GM18507 (cell line): ENCODE measurements at regions not wholly inside any gene's neighbourhood (a gene's known extent, or its start where the extent isn't known, plus 50 kb on each side); places are given as distances from the start of the nearest gene placed in this dataset.
"Not testable (repeated sequence)": the region's sequence is repeated elsewhere in the genome, so short reads cannot be mapped to it uniquely, and the experiment has no call there.

Experiments used
- DNase-seq: peaks from one replicate; pipeline ENCODE4 v3.0.0; 2011; ENCODE audit warnings: low read depth; ENCODE audit not compliant: insufficient read length; ENCODE audit errors: extremely low spot score
- FAIRE-seq: peaks from 2 replicates; lab custom pipeline; 2011; peaks lifted over from hg19 to GRCh38; lab: Jason Lieb, UNC

DNA sequence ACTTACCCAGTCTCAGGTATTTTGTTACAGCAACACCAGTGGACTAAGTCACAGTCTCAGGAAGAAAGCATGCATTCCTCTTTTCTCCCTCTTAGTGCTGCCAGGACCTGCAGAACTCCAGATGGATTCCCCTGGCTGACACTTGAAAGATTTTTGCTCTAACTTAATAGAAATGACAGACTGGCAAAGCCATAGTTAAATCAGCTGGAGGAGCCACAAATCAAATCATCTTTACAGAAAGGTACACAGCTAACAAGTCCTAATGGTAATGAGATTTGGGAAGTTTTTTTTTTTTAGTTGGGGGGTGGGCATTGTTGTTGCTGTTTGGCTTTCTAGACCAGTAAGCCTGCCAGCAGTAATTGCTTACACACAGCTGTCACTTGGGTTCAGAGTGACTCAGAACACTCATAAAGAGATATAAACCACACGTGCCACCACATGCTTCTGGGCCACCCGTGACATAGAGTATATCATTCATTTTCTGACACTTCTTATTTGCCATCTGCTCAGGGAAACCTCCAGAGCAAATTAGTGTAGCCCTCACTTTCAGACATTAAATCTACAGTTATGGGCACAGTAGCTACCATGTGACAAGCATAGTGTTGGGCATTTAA, 72.4 kb downstream of the FH start:
- FAIRE-seq (no peak), DNase-seq (no peak)

DNA sequence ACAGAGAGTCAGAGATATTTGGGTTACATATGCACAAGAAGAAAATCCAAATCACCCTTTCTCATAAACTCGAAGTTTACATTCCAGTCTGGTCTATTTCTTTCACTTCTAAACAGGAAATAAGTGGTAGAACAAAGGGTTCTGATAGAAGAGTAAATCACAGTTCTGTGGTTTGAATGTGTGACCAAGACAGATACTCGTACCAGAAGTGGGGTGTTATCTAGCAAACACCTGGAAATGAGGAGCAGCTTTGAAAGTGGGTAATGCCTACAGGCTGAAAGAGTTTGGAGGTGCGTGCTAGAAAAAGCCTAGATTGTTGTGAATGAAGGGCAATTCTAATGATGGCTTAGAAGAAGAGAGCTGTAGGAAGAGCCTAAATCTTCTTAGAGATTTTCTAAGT, 74.7 kb downstream of the FH start:
- FAIRE-seq, result no peak

DNA sequence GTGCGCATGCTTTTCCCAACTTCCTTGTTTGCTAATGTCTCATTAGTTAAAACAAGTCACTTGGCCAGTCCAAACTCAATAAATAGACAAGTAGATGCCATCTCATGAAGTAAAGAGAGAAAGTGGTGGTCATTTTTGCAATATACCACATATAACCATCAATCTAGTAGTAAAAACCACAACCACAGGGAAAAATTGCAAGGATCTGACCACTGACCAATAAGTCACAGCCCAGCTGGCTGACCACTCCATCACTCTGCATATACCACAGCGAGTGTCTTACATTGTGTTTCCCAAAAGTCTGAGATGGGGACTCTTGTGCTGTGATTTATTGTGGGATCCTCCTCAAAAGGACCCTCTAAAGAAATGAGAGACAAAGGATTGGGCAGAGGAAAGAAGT, 76.0 kb downstream of the FH start:
- DNase-seq (no peak), FAIRE-seq (no peak)

More for the DNA sequence above, 74.7 kb downstream of the FH start:
- no peak for DNase-seq

DNA sequence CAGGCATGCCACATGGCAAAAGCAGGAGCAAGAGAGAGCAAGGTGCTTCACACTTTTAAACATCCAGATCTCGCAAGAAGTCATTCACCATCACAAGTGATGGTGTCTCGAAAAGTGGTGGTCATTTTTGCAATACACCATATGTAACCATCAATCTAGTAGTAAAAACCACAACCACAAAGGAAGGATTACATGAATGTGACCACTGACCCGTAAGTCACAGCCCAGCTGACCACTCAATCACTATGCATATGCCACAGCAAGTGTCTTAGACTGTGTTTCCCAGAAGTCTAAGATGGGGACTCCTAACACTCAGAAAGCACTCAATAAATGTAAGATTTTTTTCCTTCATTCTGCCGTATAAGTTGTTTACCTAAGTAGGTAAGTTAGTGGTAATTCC, 76.9 kb downstream of the FH start:
- DNase-seq, result no peak
- no peak for FAIRE-seq

DNA sequence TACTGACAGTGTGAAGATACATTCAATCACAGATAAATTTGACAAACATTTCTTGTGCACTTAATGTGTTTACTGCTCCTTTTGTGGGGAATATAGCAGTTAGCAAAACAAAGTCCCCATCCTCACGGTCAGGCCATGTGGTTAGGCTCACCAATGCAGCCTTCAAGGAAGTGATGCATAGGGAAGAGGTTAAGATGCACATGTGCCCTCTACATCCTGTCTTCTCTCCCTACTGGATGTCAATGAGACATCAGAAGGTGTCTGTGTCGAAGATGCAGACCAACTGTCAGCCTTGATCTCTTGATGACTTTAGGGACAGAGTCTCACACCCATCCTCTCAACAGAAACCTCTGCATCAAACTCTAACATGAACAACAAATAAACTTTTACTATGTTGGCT, 78.7 kb downstream of the FH start:
- FAIRE-seq, result no peak
- DNase-seq, result no peak

DNA sequence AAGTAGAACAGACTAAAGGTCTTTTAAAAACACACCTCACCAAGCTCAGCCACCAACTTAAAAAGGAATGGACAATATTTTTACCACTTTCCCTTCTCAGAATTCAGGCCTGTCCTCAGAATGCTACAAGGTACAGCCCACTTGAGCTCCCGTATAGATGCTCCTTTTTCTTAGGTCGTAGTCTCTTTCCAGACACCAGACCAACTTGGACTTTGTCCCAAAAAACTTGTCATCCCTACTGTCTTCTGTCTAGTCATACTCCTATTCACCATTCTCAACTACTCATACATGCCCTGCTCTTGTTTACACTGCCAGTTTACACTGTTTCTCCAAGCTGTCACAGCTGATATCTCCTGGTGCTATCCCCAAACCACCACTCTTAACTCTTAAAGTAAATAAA, 80.9 kb downstream of the FH start:
- not testable (repeated sequence) for DNase-seq, FAIRE-seq

DNA sequence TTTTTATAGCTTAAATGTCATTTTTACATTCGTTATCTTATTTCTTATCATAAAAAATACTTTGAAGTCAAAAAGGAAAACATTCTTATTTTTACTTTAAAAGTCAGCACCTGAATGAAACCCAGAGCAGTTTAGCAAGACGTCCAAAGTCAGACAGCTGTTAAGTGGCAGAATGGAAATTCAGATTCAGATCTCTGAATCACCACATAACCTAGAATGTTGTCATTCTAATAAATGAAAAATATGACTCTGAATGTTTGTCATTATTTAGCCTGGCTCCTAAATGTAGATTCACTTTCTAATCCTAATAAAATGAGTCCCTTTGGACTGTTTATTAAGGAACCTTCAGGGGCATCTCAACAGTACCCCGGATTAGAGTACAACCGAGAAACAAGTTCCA, 75.2 kb upstream of the RGS7 start:
- DNase-seq, result no peak
- no peak for FAIRE-seq

DNA sequence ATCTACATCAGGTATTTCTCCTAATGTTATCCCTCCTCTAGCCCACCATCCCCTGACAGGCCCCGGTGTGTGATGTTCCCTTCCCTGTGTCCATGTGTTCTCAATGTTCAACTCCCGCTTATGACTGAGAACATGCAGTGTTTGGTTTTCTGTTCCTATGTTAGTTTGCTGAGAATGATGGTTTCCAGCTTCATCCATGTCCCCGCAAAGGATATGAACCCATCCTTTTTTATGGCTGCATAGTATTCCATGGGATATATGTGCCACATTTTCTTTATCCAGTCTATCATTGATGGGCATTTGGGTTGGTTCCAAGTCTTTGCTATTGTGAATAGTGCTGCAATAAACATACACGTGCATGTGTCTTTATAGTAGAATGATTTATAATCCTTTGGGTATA, 68.1 kb upstream of the RGS7 start:
- DNase-seq, FAIRE-seq: not testable (repeated sequence)

DNA sequence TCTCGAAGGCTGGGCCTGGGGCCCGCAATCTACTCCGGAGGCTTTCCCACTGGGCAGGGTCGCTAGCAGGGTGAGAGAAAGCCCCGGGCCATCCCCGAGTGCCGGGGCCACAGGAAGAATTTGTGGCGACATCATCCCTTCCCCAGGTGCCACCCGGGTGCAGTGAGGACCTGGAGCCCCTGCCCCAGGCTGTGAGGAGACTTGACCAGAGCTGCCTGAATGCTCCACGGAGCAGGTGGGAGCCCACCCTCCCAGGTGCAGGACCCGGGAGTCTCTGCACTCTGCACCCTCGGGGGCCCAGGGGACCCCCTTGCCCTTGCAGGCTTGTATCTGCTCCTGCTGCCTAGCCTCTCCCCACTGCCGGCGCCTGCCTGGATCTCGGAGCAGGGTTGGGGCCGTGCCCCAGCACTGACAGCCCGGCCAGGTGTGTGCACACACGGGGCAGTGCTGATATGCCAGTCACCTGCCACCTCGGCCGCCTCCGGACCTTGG, 67.5 kb upstream of the RGS7 start:
- FAIRE-seq (no peak), DNase-seq (no peak)

DNA sequence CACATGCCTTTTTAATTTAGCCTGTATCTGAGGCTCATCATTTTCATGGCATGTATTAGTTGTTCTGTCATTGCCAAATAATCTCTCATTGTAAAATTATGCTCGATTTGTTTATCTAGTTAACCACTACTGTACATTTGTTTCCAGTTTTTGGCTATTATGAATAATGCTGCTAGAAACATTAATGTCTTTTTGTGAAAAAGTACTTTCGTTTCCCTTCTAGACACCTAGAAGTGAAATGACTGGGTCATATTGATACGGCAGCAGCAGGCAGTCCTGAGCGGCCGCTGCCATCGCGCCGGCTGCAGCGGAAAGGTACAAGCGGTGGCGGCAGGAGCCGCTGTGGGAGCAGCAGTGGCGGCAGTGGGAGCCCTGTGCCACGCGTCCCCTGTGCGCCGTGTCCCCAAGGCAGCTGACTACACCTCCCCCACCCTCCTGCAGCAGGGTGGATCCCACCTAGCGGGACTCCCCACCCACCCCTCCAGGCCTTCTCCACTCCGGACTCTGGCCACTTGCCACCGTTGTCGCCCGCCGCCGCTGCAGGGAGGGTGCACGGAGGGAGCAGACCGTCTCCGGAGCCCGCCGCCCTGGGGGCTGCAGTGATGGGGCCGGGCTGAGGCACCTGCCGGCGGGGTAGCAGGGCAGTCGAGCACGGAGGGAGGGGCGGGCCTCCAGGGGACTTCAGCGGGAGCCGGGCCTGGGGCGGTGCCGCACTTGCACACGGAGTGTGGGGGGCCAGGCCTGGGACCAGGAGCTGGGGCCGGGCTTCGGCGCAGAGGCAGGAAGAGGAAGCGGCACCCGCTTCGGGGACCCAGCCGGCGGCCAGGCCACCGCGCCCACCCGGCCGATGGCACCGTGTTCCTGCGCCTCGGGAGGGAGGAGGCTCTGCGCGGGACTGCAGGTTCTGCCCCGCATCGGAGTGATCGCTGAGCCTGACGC, 66.8 kb upstream of the RGS7 start:
- DNase-seq, result peak; percentile 4
- FAIRE-seq, result no peak

DNA sequence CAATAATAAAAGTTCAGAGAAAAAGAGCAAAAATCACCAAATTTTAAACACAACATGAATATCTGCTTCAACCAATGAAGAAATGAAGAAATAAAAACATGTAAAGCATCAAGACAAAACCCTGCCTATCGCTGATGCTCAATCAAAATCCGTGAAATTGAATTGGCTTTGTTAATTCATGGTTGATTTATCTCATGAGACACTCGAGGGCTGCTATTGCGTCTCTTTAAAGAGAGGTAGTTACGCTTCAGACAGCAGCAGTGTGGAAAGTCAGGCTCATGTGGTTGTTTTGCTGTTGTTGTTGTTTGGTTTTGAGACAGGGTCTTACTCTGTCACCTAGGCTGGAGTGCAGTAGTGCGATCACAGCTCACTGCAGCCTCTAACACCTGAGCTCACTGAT, 65.5 kb upstream of the RGS7 start:
- no peak for DNase-seq

DNA sequence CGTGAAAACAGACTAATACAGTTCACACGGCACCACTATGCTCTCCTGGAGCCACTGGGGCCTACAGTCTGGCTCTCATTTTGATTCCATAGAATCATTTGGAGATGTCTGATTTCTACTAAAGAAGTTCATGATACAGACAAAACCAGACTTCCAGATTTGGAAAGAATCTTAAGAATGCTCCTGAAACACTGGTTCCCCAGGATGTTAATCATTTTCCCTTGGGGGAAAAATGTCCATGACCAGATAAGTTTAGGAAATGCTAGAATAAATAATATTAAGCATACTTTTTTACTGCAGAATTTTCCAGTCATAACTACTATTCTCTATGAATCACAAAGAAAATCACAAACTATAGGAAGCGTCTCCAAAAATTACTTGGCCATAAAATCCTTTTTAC, 63.0 kb upstream of the RGS7 start:
- FAIRE-seq (no peak), DNase-seq (no peak)

More for the DNA sequence above, 65.5 kb upstream of the RGS7 start:
- FAIRE-seq, result no peak

DNA sequence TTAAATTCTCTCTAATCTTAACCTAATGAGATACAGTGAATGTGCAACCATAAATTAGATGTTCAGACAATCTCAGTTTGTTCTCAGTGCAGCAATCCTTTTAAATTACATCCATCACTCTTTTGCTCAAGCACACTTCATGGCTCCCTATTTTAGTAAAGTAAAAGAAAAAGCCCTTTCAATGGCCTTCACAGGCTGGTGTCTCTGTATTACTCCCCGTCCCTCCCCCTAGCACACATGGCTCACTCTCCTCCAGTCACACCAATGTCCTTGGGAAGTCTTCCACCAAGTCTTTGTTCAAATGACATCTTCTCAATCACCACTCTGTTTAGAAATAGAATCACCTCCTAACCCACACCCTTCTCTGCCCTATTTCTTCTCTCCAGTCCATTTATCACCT, 60.3 kb upstream of the RGS7 start:
- DNase-seq (no peak), FAIRE-seq (no peak)

DNA sequence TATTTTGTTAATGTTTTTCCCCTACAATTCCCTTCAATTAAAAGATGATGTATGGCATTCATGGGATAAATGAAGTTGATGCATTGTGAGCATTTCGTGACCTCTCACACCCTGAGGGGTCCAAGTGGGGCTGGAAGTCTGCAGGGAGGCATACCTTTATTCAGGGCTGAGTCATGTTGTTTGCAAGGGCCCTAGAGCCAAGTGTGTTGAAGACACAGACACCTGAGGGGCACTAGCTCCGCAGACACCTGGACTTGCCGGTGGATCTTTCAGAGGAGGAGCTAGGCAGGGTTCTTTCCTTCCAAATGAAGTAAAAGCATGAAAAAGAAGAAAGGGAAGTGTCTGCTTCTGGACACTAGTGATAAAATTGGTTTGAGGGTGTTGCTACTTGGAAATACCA, 57.0 kb upstream of the RGS7 start:
- no peak for DNase-seq
- FAIRE-seq, result no peak

DNA sequence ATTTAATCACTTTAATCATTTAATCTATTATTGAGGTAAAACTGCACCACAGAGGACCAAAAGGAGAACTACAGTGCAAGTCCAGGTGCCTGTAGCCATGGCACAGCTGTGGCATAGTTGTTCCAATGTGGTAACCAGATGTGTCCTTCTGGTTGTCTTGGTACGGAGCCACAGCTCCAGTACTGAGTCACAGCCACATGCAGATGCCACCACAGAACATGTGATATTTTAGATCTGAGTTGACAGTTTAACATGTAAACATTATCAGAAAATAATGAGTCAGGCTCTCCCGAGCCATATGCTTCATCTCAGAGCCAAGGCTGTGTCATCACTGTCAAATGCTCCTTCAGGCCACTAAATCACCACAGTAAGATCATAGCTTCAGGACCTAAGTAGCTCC, 56.4 kb upstream of the RGS7 start:
- FAIRE-seq (no peak), DNase-seq (no peak)

DNA sequence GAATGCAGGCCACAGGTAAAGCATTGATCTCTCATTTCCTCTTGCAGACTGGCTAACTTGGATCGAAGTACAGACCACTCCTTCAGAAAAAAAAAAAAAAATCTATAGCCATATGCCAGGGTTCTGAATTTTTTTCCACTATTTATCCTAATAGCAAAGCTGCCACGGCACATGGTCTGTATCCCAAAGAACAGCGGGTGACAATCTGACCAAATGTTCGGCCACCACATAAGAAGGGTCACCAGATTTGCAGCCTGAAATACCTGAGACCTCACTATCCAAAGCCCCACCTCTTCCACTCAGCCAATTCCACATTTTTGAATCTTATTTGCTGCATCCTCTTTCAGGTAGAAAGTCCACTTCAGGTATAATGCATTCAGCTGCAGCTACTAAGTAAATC, 55.6 kb upstream of the RGS7 start:
- DNase-seq, result no peak
- FAIRE-seq, result no peak

DNA sequence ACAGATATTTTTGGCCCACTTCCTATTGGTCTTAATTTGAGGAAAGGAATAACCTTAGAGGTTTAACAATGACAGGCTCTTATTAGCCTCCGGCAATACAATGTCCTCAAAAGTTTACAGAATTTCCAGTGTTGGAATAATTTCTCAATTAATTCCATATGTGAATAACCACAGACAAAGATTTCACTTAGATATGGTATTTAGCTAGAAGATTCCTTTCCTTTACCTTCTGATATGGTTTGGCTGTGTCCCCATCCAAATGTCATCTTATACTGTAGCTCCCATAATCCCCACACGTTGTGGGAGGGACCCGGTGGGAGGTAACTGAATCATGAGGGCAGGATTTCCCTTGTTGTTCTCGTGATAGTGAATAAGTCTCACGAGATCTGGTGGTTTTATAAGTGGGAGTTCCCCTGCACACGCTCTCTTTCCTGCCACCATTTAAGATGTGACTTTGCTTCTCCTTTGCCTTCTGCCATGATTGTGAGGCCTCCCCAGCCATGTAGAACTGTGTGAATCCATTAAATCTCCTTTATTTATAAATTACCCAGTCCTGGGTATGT, 54.9 kb upstream of the RGS7 start:
- FAIRE-seq (no peak), DNase-seq (no peak)

DNA sequence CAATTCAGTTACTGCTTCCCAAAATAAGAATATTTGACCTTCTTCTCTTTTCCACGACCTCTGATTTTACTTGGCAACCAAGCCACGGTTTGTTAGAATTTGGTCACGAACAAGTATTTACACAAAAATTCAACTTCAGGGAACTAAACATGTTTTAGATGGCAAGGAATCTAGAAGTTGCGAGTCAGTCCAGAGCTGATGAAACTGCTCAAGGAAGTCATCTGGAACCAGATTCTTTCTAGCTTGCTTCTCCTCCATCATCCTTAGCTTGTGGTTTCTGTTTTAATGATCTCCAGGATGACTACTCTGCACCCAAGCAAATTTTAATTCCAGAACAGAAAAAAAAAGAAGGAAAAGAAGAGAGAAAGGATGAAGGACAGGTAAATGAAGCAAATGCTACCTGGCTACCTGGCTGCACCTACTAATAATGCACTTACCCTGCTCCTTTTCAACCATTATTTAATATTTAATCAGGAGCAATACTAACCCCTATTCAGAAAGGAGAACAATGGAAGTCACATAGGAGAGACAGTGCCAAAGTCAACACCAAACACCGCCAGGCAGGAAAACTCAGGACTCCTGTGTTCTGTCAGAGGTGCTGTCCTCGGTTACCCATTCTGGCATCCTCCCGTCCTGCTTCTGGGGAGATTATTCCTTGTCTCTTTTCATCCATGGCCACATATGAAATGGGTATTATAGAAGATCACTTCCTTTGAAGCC, 54.2 kb upstream of the RGS7 start:
- DNase-seq (no peak), FAIRE-seq (no peak)

DNA sequence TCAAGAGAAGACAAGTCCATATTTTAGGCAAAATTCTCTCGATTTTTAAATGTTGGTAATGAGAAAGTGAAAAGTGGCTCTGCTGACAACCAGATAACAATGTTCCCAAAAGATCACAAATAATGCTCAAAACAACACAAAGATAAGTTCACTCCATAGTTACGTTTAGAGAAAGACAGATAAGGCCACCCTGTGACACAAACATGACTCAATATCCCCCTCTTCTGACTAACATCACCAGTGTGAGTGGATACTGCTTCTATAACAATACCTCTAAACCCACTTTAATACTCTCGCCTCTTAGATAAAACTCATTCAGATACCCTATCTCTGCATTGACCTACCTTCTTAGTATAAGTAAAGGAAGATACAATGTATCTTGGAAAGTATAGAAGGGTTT, 51.2 kb upstream of the RGS7 start:
- DNase-seq (no peak), FAIRE-seq (no peak)
